ENCODE measurements at regions not wholly inside any gene's neighbourhood (a gene's known extent, or its start where the extent isn't known, plus 50 kb on each side); places are given as distances from the start of the nearest gene placed in this dataset.

GRCh38 chr11:71340086-71340606 is 87.8 kb upstream of the SHANK2 start:
- H3K4me3 ChIP-seq, result no peak overlapping the region
- H3K4me1 ChIP-seq, result peaks cover 8% of the 10 kb centered on the region
- H3K27me3 ChIP-seq, result no peaks in the 10 kb centered on the region

GRCh38 chr11:71339396-71339881 is 87.1 kb upstream of the SHANK2 start:
- intact Hi-C loops (cut with DNase I; ENCODE audit: low total_unique reads), result no loop called here
- no peaks in the 10 kb centered on the region for H3K9me3 ChIP-seq
- H3K36me3 ChIP-seq (ENCODE audit: low read depth, missing control alignments), result no peaks in the 10 kb centered on the region
- H3K4me1 ChIP-seq, result peaks cover 8% of the 10 kb centered on the region
- H3K4me3 ChIP-seq, result no peak overlapping the region
- H3K27me3 ChIP-seq, result no peaks in the 10 kb centered on the region
- H3K27ac ChIP-seq, result peak overlapping the region in 1 of 2 donors; percentile 48
- 35 to 56% methylated on average over 9 to 14 of the region's 14 CpGs for WGBS, 2 donors
- no peak for TF ChIP-seq POLR2A (IDR thresholded peaks at IDR 0.05)
- TF ChIP-seq, protein P1, sequence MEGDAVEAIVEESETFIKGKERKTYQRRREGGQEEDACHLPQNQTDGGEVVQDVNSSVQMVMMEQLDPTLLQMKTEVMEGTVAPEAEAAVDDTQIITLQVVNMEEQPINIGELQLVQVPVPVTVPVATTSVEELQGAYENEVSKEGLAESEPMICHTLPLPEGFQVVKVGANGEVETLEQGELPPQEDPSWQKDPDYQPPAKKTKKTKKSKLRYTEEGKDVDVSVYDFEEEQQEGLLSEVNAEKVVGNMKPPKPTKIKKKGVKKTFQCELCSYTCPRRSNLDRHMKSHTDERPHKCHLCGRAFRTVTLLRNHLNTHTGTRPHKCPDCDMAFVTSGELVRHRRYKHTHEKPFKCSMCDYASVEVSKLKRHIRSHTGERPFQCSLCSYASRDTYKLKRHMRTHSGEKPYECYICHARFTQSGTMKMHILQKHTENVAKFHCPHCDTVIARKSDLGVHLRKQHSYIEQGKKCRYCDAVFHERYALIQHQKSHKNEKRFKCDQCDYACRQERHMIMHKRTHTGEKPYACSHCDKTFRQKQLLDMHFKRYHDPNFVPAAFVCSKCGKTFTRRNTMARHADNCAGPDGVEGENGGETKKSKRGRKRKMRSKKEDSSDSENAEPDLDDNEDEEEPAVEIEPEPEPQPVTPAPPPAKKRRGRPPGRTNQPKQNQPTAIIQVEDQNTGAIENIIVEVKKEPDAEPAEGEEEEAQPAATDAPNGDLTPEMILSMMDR (IDR thresholded peaks at IDR 0.05), result no peak
- peak; percentile 40 for DNase-seq

More at GRCh38 chr11:71340086-71340606, 87.8 kb upstream of the SHANK2 start:
- intact Hi-C loops (cut with DNase I; ENCODE audit: low total_unique reads), result no loop called here
- peak; percentile 22 for DNase-seq
- H3K27ac ChIP-seq, result no peak overlapping the region
- TF ChIP-seq, protein P1 (IDR thresholded peaks at IDR 0.05), result no peak
- no peak for TF ChIP-seq POLR2A (IDR thresholded peaks at IDR 0.05)
- WGBS, 2 donors, result 73 to 77% methylated on average over 12 of the region's 12 CpGs
- no peaks in the 10 kb centered on the region for H3K36me3 ChIP-seq (ENCODE audit: low read depth, missing control alignments)
- no peaks in the 10 kb centered on the region for H3K9me3 ChIP-seq

DNA sequence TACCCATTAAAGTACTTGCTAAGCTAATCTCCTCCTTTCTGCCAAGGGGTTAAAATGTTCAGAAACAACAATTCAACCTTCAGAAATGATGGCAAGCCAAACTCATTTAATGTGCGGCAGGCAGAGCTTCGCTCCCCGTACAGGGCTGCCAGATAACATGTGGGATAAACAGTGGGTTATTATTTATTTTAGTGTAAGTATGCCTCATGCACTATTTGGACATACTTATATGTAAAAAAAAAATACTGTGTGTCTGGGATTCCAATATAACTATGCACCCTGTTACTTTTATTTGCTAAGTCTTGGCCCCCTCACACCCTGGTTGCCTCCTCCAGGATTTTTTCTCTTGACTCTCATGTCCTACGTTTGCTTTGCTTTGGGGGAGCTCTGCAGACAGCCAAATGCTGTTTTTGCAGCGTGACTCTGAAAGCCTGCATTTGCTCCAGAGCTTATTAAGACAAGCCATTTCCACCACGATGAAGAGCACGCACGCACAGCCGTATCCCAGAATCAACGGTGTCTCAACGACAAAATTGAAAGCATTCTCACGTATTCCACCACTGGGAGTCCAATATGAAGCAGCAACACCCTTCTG is 86.5 kb upstream of the SHANK2 start:
- no peak overlapping the region for H3K4me3 ChIP-seq
- peak; percentile 31 for DNase-seq
- intact Hi-C loops (cut with DNase I; ENCODE audit: low total_unique reads), result no loop called here

GRCh38 chr11:71336996-71337754 is 84.8 kb upstream of the SHANK2 start:
- H3K4me1 ChIP-seq, result peaks cover 8% of the 10 kb centered on the region
- H3K9me3 ChIP-seq, result no peaks in the 10 kb centered on the region
- no peak overlapping the region for H3K27ac ChIP-seq
- intact Hi-C loops (cut with DNase I; ENCODE audit: low total_unique reads), result no loop called here
- WGBS, 2 donors, result 76 to 79% methylated on average over 12 of the region's 12 CpGs
- no peaks in the 10 kb centered on the region for H3K36me3 ChIP-seq (ENCODE audit: low read depth, missing control alignments)
- TF ChIP-seq, protein P1 (IDR thresholded peaks at IDR 0.05), result no peak
- no peak for TF ChIP-seq POLR2A (IDR thresholded peaks at IDR 0.05)
- no peak for DNase-seq
- no peaks in the 10 kb centered on the region for H3K27me3 ChIP-seq
- no peak overlapping the region for H3K4me3 ChIP-seq

More for the DNA sequence above, 86.5 kb upstream of the SHANK2 start:
- 33 to 58% methylated on average over 12 of the region's 12 CpGs for WGBS, 2 donors
- Histone ChIP-seq H3K36me3 (ENCODE audit: low read depth, missing control alignments) (no peaks in the 10 kb centered on the region), H3K27ac (peak overlapping the region in 1 of 2 donors; percentile 48), H3K9me3 (no peaks in the 10 kb centered on the region), H3K4me1 (peaks cover 8% of the 10 kb centered on the region), H3K27me3 (no peaks in the 10 kb centered on the region)
- TF ChIP-seq, protein P1 (IDR thresholded peaks at IDR 0.05), result no peak
- no peak for TF ChIP-seq POLR2A (IDR thresholded peaks at IDR 0.05)
